ENCODE measurements at regions not wholly inside any gene's neighbourhood (a gene's known extent, or its start where the extent isn't known, plus 50 kb on each side); places are given as distances from the start of the nearest gene placed in this dataset.

DNA sequence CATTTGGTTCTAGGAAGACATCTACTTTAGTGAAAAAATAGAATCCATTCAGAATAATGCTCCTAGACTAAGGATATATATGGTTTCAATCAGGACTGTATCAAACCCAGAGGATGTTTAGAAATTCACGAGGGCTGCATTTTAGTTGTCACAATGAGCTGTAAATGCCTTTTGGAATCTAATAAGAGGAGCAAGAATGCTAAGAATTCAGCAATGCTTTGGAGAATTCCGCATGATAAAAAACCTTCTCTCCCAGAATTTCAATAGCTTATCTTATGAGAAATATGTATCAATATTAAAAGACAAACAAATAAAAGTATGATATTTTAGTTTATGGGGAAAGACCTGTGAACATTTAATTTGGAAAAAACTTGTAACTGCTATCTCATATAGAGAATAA is 885.1 kb downstream of the ZPLD1 start:
- TF ChIP-seq, protein P1, sequence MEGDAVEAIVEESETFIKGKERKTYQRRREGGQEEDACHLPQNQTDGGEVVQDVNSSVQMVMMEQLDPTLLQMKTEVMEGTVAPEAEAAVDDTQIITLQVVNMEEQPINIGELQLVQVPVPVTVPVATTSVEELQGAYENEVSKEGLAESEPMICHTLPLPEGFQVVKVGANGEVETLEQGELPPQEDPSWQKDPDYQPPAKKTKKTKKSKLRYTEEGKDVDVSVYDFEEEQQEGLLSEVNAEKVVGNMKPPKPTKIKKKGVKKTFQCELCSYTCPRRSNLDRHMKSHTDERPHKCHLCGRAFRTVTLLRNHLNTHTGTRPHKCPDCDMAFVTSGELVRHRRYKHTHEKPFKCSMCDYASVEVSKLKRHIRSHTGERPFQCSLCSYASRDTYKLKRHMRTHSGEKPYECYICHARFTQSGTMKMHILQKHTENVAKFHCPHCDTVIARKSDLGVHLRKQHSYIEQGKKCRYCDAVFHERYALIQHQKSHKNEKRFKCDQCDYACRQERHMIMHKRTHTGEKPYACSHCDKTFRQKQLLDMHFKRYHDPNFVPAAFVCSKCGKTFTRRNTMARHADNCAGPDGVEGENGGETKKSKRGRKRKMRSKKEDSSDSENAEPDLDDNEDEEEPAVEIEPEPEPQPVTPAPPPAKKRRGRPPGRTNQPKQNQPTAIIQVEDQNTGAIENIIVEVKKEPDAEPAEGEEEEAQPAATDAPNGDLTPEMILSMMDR (conservative IDR thresholded peaks at IDR 0.05; ENCODE audit: low read depth, low read length): no peak
- no peak overlapping the region for H3K4me3 ChIP-seq (ENCODE audit: low read depth, low read length)
- DNase-seq (ENCODE audit: low read depth): no peak

DNA sequence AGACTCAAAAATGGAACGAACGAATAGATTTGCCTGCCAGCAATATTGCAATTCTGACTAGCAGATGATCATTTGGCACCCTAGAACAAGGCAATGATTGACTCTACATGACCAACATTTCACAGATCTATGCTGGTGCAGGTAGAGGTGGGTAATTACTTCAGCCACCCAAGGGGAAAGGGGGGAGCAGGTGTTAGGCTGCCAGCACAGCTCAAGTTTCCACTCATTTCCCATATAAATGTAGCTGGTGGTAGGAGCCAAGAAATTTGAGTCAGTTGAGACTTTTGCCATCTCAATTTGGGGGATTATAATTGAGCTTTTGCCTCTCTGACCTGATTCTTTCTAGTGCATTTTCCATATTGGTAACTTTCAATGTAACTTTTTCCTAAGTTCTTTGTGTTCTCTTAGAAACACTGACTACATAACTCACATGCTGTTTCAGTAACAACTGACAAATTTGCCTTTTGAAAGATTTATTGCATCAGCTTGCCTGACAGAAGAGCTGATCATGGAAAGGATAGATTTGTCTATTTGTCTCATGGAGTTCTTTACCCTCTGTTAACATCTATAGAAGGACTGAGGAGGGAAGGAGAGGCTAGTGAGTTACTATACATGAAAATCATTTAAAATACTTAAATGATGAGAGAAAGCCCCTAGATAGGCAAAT is 902.5 kb downstream of the ZPLD1 start:
- DNase-seq (ENCODE audit: low read depth): no peak
- TF ChIP-seq, protein P1 (conservative IDR thresholded peaks at IDR 0.05; ENCODE audit: low read depth, low read length): no peak
- no peak overlapping the region for H3K4me3 ChIP-seq (ENCODE audit: low read depth, low read length)

DNA sequence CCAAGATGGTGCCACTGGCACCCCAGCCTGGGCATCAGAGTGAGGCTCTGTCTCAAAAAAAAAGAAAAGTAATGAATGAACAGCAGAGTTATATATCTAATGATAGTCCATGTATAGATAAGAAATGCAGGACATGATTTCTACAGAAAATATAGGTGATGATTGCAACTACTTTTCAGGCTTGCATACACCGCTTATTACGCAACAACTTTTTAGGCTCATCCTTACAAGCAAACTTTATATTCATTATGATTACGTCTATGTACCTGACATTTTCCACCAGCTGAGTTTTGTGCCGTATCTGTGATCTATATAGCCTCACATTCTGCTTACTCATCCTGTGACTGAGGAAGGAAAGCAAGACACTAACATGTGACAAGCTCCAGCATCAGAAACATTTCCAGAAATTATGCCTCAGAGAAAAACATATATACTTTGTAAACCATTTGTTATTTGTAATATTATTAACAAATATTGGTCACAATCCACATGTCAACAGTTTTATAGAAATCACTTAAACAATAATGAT is 906.3 kb downstream of the ZPLD1 start:
- no peak overlapping the region for H3K4me3 ChIP-seq (ENCODE audit: low read depth, low read length)
- DNase-seq (ENCODE audit: low read depth): no peak
- TF ChIP-seq, protein P1 (conservative IDR thresholded peaks at IDR 0.05; ENCODE audit: low read depth, low read length): no peak

DNA sequence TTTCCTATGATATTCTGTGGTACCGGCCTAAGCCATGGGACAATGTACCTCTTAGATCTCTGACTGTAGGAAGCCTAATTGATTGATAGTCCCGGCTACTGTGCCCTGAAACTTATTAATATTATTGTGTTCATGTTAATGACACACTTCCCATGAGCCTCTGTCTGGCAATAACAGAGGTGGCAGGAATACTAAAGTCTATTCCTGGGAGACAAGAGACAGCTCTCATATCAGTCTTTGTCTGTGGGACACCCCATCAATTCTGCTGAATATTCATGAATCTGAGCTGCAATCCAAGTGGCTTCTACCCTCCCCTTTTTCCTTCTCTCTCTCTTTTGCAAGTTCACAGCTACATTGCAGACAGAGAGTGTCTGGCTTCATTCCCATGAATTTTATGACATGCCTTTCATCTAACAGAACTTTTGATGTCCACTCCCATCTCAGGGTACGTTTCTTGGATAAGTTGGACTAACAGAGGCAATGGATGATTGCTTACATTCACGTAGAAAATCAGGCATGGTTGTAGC is 907.5 kb downstream of the ZPLD1 start:
- DNase-seq (ENCODE audit: low read depth): no peak
- H3K4me3 ChIP-seq (ENCODE audit: low read depth, low read length): no peak overlapping the region
- TF ChIP-seq, protein P1 (conservative IDR thresholded peaks at IDR 0.05; ENCODE audit: low read depth, low read length): no peak

DNA sequence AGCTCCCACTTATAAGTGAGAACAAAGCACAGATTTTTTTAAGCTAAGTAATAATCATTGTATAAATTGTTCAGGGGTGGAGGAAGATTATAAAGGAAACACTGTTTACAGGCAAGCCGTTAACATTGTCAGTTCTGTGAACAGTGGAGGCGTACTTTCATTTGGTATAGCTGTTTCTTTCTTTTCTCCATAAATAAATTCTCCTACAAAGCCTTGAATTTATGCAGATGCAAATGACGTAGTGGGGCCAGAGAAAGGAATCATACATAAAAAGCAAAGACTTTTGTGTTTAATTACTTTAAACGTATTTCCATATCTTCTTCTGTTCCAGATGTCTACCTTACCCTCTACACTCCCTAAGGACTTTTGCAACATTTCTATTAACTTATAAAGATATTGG is 914.9 kb downstream of the ZPLD1 start:
- TF ChIP-seq, protein P1 (conservative IDR thresholded peaks at IDR 0.05; ENCODE audit: low read depth, low read length): no peak
- DNase-seq (ENCODE audit: low read depth): no peak
- no peak overlapping the region for H3K4me3 ChIP-seq (ENCODE audit: low read depth, low read length)

DNA sequence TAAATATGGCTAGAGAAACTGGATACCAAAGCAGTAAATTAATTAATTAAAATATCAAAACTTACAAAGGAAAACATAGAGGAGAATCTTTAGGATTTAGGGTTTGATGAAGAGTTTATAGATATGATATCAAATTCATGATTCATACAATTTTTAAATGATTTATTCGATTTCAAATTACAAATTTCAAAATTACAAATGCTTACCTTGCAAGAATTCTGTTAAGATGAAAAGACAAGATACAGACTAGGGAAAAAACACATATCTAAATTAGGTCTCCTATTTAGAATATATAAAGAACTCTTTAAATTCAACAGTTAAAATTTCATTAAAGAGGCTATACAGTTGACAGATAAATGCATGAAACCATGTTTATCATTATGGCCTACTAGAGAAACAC is 930.7 kb downstream of the ZPLD1 start:
- no peak for DNase-seq (ENCODE audit: low read depth)
- TF ChIP-seq, protein P1 (conservative IDR thresholded peaks at IDR 0.05; ENCODE audit: low read depth, low read length): no peak
- H3K4me3 ChIP-seq (ENCODE audit: low read depth, low read length): no peak overlapping the region

DNA sequence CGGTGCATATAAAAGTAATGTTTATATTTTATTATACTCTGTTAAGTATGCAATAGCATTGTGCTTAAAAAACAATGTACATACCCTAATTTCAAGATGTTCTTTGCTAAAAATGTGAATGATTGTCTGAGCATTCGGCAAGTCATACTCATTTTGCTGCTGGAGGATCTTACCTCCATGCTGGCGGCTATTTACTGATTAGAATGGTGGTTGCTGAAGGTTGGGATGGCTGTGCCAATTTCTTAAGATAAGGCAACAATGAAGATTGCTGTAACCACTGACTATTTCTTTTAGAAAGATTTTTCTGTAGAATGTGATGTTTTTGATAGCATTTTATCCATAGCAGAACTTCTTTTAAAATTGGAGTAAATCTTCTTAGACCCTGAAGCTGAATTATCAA is 932.7 kb downstream of the ZPLD1 start:
- DNase-seq (ENCODE audit: low read depth): no peak
- TF ChIP-seq, protein P1 (conservative IDR thresholded peaks at IDR 0.05; ENCODE audit: low read depth, low read length): no peak
- no peak overlapping the region for H3K4me3 ChIP-seq (ENCODE audit: low read depth, low read length)
